ENCODE measurements at regions not wholly inside any gene's neighbourhood (a gene's known extent, or its start where the extent isn't known, plus 50 kb on each side); places are given as distances from the start of the nearest gene placed in this dataset.
"Not testable (repeated sequence)": the region's sequence is repeated elsewhere in the genome, so short reads cannot be mapped to it uniquely, and the experiment has no call there.

- not testable (repeated sequence) for H3K4me3 ChIP-seq (ENCODE audit: low read depth, low read length); H3K9ac ChIP-seq (ENCODE audit: low read length)
Observed at GRCh38 chr5:2533848-2534247, 217.6 kb downstream of the IRX2 start.

GRCh38 chr5:2532809-2533208 lies 218.7 kb downstream of the IRX2 start:
- H3K9me3 ChIP-seq (ENCODE audit: control insufficient read depth, insufficient read depth, low read depth, low read length), result peaks cover 26% of the 10 kb centered on the region
- H3K4me3 ChIP-seq (ENCODE audit: low read depth, low read length), result no peak overlapping the region
- no peaks in the 10 kb centered on the region for H3K27me3 ChIP-seq (ENCODE audit: control insufficient read depth, insufficient read depth, low read length)
- no peaks in the 10 kb centered on the region for H3K36me3 ChIP-seq (ENCODE audit: control insufficient read depth, insufficient read depth, low read length)
- H3K9ac ChIP-seq (ENCODE audit: low read length), result no peak overlapping the region
- H3K27ac ChIP-seq (ENCODE audit: low read depth, low read length), result no peak overlapping the region
- H3K4me1 ChIP-seq (ENCODE audit: control insufficient read depth, insufficient read depth, low read length), result peaks cover 8% of the 10 kb centered on the region

More at GRCh38 chr5:2533848-2534247, 217.6 kb downstream of the IRX2 start:
- H3K36me3 ChIP-seq (ENCODE audit: control insufficient read depth, insufficient read depth, low read length); H3K27me3 ChIP-seq (ENCODE audit: control insufficient read depth, insufficient read depth, low read length); H3K27ac ChIP-seq (ENCODE audit: low read depth, low read length): not testable (repeated sequence)
- Histone ChIP-seq H3K4me1 (ENCODE audit: control insufficient read depth, insufficient read depth, low read length) (peaks cover 18% of the 10 kb centered on the region), H3K9me3 (ENCODE audit: control insufficient read depth, insufficient read depth, low read depth, low read length) (peaks cover 26% of the 10 kb centered on the region)

- no peaks in the 10 kb centered on the region for H3K4me1 ChIP-seq (ENCODE audit: control insufficient read depth, insufficient read depth, low read length)
- H3K4me3 ChIP-seq (ENCODE audit: low read depth, low read length), result no peak overlapping the region
- peaks cover 26% of the 10 kb centered on the region for H3K9me3 ChIP-seq (ENCODE audit: control insufficient read depth, insufficient read depth, low read depth, low read length)
- no peak overlapping the region for H3K27ac ChIP-seq (ENCODE audit: low read depth, low read length)
- H3K9ac ChIP-seq (ENCODE audit: low read length), result no peak overlapping the region
- H3K36me3 ChIP-seq (ENCODE audit: control insufficient read depth, insufficient read depth, low read length), result no peaks in the 10 kb centered on the region
- no peaks in the 10 kb centered on the region for H3K27me3 ChIP-seq (ENCODE audit: control insufficient read depth, insufficient read depth, low read length)
Observed at GRCh38 chr5:2531318-2531717, 220.2 kb downstream of the IRX2 start.

DNA sequence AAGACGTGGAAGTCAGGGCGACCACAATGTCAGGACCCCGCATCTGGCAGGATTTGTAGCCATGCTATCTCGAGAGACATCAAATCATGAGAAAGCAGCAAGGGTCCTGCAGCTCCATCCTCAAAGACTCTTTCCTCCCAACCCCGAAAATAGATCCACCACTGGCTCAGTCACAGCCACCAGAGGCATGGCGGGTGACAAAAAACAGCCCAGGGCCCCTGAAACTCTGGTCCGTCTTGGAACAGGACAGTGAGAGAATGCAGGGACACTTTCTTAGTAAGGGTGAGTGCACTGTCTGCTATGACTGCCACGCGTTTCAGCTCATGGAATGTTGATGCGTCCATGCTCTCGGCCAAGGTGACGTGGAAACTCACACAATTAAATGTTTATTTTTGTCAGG lies 220.9 kb downstream of the IRX2 start:
- Histone ChIP-seq H3K27me3 (ENCODE audit: control insufficient read depth, insufficient read depth, low read length) (no peaks in the 10 kb centered on the region), H3K9me3 (ENCODE audit: control insufficient read depth, insufficient read depth, low read depth, low read length) (peaks cover 22% of the 10 kb centered on the region), H3K36me3 (ENCODE audit: control insufficient read depth, insufficient read depth, low read length) (no peaks in the 10 kb centered on the region), H3K9ac (ENCODE audit: low read length) (no peak overlapping the region), H3K4me1 (ENCODE audit: control insufficient read depth, insufficient read depth, low read length) (no peaks in the 10 kb centered on the region), H3K4me3 (ENCODE audit: low read depth, low read length) (no peak overlapping the region), H3K27ac (ENCODE audit: low read depth, low read length) (no peak overlapping the region)

DNA sequence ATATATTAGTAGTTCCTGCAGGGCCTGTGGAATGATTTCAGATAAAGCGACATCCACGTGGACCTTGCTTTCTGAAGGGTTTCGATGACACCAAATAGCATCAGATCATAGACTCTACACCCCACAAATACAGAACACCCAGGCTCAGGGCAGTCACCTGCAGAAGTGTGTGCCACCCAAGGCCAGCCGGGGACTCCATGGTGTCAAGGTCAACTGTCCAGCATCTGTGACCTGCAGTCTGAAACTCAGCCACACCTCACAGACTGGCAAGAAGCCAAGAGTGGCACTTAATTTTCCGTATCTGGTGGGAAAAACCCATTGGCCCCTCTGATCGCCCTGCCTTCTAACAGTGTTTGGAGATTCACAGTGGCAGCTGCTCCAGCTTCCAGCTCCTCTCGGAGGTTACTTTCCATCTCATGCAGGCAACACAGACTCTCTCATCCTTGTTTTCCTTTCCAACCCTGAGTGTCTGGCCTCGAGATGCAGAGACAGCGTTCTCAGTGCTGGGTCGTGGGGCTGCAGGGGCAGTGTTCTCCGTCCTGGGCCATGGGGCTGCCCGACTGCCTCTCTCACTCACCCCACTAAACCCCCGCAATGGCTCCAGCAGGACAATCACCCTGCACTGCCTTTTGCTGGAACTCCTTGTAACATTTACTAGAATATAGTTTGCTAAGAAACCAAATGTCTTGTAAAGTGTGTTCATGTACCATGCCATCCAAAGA lies 221.9 kb downstream of the IRX2 start:
- Histone ChIP-seq H3K4me1 (ENCODE audit: control insufficient read depth, insufficient read depth, low read length) (no peaks in the 10 kb centered on the region), H3K9me3 (ENCODE audit: control insufficient read depth, insufficient read depth, low read depth, low read length) (peaks cover 16% of the 10 kb centered on the region), H3K27me3 (ENCODE audit: control insufficient read depth, insufficient read depth, low read length) (no peaks in the 10 kb centered on the region), H3K27ac (ENCODE audit: low read depth, low read length) (no peak overlapping the region), H3K9ac (ENCODE audit: low read length) (no peak overlapping the region), H3K36me3 (ENCODE audit: control insufficient read depth, insufficient read depth, low read length) (no peaks in the 10 kb centered on the region), H3K4me3 (ENCODE audit: low read depth, low read length) (no peak overlapping the region)

DNA sequence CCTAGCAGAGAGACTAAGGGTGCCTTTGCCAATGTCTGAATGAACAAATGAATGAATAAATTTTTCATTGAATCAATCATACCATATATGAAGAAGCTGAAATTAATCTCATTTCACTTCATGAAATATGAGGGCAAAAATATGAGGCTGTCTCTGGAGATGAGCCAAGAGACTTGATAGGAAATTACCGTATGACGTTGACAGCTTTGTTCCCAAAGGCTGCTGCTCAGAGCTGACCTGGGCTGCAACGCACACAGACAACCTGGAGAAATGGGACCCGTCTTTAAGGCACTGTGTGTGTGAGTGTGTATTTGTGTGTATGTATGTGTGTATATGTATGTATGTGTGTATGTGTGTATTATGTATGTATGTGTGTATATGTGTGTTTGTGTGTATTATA lies 226.1 kb downstream of the IRX2 start:
- no peak overlapping the region for H3K9ac ChIP-seq (ENCODE audit: low read length)
- no peaks in the 10 kb centered on the region for H3K27me3 ChIP-seq (ENCODE audit: control insufficient read depth, insufficient read depth, low read length)
- no peaks in the 10 kb centered on the region for H3K4me1 ChIP-seq (ENCODE audit: control insufficient read depth, insufficient read depth, low read length)
- H3K9me3 ChIP-seq (ENCODE audit: control insufficient read depth, insufficient read depth, low read depth, low read length), result no peaks in the 10 kb centered on the region
- no peaks in the 10 kb centered on the region for H3K36me3 ChIP-seq (ENCODE audit: control insufficient read depth, insufficient read depth, low read length)
- H3K27ac ChIP-seq (ENCODE audit: low read depth, low read length), result no peak overlapping the region
- no peak overlapping the region for H3K4me3 ChIP-seq (ENCODE audit: low read depth, low read length)

GRCh38 chr5:2524620-2525019 lies 226.9 kb downstream of the IRX2 start:
- H3K4me1 ChIP-seq (ENCODE audit: control insufficient read depth, insufficient read depth, low read length), result no peaks in the 10 kb centered on the region
- no peaks in the 10 kb centered on the region for H3K9me3 ChIP-seq (ENCODE audit: control insufficient read depth, insufficient read depth, low read depth, low read length)
- no peak overlapping the region for H3K9ac ChIP-seq (ENCODE audit: low read length)
- no peak overlapping the region for H3K27ac ChIP-seq (ENCODE audit: low read depth, low read length)
- no peaks in the 10 kb centered on the region for H3K36me3 ChIP-seq (ENCODE audit: control insufficient read depth, insufficient read depth, low read length)
- no peak overlapping the region for H3K4me3 ChIP-seq (ENCODE audit: low read depth, low read length)
- no peaks in the 10 kb centered on the region for H3K27me3 ChIP-seq (ENCODE audit: control insufficient read depth, insufficient read depth, low read length)

DNA sequence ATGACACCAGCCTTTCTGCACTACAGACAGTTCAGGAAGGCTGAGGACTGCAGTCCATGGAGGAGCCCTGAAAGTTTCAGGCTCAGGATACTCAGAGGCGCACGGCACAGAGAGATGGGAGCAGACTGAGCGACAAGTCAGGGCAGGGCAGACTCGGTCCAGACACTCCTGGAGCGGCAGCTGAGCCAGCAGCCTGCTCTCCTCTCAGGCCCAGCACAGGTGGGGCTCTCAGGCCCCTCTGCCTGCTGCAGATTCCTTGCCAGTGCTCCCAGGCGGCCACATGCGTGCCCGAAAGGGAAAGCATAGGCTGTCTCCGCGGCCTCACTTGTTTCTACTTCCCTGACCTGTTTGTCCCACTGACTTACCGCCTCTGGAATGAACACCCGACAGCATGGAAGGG lies 228.3 kb downstream of the IRX2 start:
- Histone ChIP-seq H3K27me3 (ENCODE audit: control insufficient read depth, insufficient read depth, low read length) (no peaks in the 10 kb centered on the region), H3K36me3 (ENCODE audit: control insufficient read depth, insufficient read depth, low read length) (no peaks in the 10 kb centered on the region), H3K4me1 (ENCODE audit: control insufficient read depth, insufficient read depth, low read length) (no peaks in the 10 kb centered on the region)

GRCh38 chr5:2522372-2522771 lies 229.1 kb downstream of the IRX2 start:
- H3K36me3 ChIP-seq (ENCODE audit: control insufficient read depth, insufficient read depth, low read length), result no peaks in the 10 kb centered on the region
- no peaks in the 10 kb centered on the region for H3K4me1 ChIP-seq (ENCODE audit: control insufficient read depth, insufficient read depth, low read length)
- no peaks in the 10 kb centered on the region for H3K27me3 ChIP-seq (ENCODE audit: control insufficient read depth, insufficient read depth, low read length)
- no peaks in the 10 kb centered on the region for H3K9me3 ChIP-seq (ENCODE audit: control insufficient read depth, insufficient read depth, low read depth, low read length)
- H3K4me3 ChIP-seq (ENCODE audit: low read depth, low read length), result no peak overlapping the region
- H3K27ac ChIP-seq (ENCODE audit: low read depth, low read length), result no peak overlapping the region
- no peak overlapping the region for H3K9ac ChIP-seq (ENCODE audit: low read length)

More for the DNA sequence above, 228.3 kb downstream of the IRX2 start:
- Histone ChIP-seq H3K9ac (ENCODE audit: low read length) (no peak overlapping the region), H3K27ac (ENCODE audit: low read depth, low read length) (no peak overlapping the region), H3K4me3 (ENCODE audit: low read depth, low read length) (no peak overlapping the region), H3K9me3 (ENCODE audit: control insufficient read depth, insufficient read depth, low read depth, low read length) (no peaks in the 10 kb centered on the region)

GRCh38 chr5:2519153-2519552 lies 232.3 kb downstream of the IRX2 start:
- H3K27me3 ChIP-seq (ENCODE audit: control insufficient read depth, insufficient read depth, low read length), result no peaks in the 10 kb centered on the region
- no peak overlapping the region for H3K4me3 ChIP-seq (ENCODE audit: low read depth, low read length)
- H3K9me3 ChIP-seq (ENCODE audit: control insufficient read depth, insufficient read depth, low read depth, low read length), result no peaks in the 10 kb centered on the region
- H3K27ac ChIP-seq (ENCODE audit: low read depth, low read length), result no peak overlapping the region
- H3K4me1 ChIP-seq (ENCODE audit: control insufficient read depth, insufficient read depth, low read length), result no peaks in the 10 kb centered on the region
- no peaks in the 10 kb centered on the region for H3K36me3 ChIP-seq (ENCODE audit: control insufficient read depth, insufficient read depth, low read length)
- H3K9ac ChIP-seq (ENCODE audit: low read length), result no peak overlapping the region

DNA sequence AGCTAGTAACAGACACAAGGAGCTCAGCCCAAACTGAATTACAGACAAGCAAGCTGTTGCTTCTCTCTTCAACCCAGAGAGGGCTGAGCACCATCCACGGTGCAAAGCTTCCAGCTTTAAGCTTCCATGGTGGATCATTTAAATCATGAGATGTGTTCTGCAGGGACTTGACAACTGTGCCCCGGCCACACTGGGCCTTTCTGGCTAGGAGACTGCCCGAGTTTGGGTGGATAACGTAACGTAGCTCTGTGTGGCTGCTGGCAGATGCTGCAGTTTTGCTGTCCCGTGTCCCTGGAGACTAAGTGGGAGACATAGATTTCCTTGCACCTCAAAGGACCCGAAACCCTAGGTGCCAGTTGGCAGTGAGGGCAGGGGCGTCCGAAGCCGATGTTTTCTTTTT lies 234.0 kb downstream of the IRX2 start:
- H3K27ac ChIP-seq (ENCODE audit: low read depth, low read length), result no peak overlapping the region
- no peak overlapping the region for H3K4me3 ChIP-seq (ENCODE audit: low read depth, low read length)
- no peaks in the 10 kb centered on the region for H3K4me1 ChIP-seq (ENCODE audit: control insufficient read depth, insufficient read depth, low read length)
- H3K36me3 ChIP-seq (ENCODE audit: control insufficient read depth, insufficient read depth, low read length), result no peaks in the 10 kb centered on the region
- H3K9me3 ChIP-seq (ENCODE audit: control insufficient read depth, insufficient read depth, low read depth, low read length), result no peaks in the 10 kb centered on the region
- no peaks in the 10 kb centered on the region for H3K27me3 ChIP-seq (ENCODE audit: control insufficient read depth, insufficient read depth, low read length)
- no peak overlapping the region for H3K9ac ChIP-seq (ENCODE audit: low read length)

Measured in HUES6 (cell line).